GM19043 (cell line): ENCODE measurements at regions not wholly inside any gene's neighbourhood (a gene's known extent, or its start where the extent isn't known, plus 50 kb on each side); places are given as distances from the start of the nearest gene placed in this dataset.
"Not testable (repeated sequence)": the region's sequence is repeated elsewhere in the genome, so short reads cannot be mapped to it uniquely, and the experiment has no call there.

Source experiments
- ATAC-seq: cut with Tn5 transposase; IDR thresholded peaks from one replicate; pipeline ENCODE4 v1.9.1; 2021; ENCODE audit warnings: low read depth; ENCODE audit not compliant: unreplicated experiment

GRCh38 chr10:118963933-118964332, 65.6 kb upstream of the NANOS1 start:
- no peak for ATAC-seq

GRCh38 chr10:118964476-118964875, 65.0 kb upstream of the NANOS1 start:
- not testable (repeated sequence) for ATAC-seq

- ATAC-seq, result no peak
These were observed 64.4 kb upstream of the NANOS1 start for GRCh38 chr10:118965096-118965495.

- no peak for ATAC-seq
These were observed 63.9 kb upstream of the NANOS1 start for GRCh38 chr10:118965645-118966044.

GRCh38 chr10:118966076-118966849, 63.3 kb upstream of the NANOS1 start:
- ATAC-seq, result no peak

GRCh38 chr10:118966850-118967125, 62.7 kb upstream of the NANOS1 start:
- no peak for ATAC-seq

- ATAC-seq, result no peak
These were observed 62.4 kb upstream of the NANOS1 start for GRCh38 chr10:118967160-118967559.

GRCh38 chr10:118968060-118968459, 61.5 kb upstream of the NANOS1 start:
- ATAC-seq, result no peak

GRCh38 chr10:118968482-118968881, 61.0 kb upstream of the NANOS1 start:
- ATAC-seq, result no peak

GRCh38 chr10:118969014-118969413, 60.5 kb upstream of the NANOS1 start:
- no peak for ATAC-seq

- no peak for ATAC-seq
These were observed 58.7 kb upstream of the NANOS1 start for GRCh38 chr10:118970770-118971169.

GRCh38 chr10:118971187-118971586, 58.3 kb upstream of the NANOS1 start:
- no peak for ATAC-seq

GRCh38 chr10:118971876-118972275, 57.6 kb upstream of the NANOS1 start:
- ATAC-seq, result no peak

GRCh38 chr10:118973744-118974143, 55.8 kb upstream of the NANOS1 start:
- no peak for ATAC-seq

- ATAC-seq, result no peak
These were observed 54.6 kb upstream of the NANOS1 start for GRCh38 chr10:118974951-118975350.

GRCh38 chr10:118976219-118976618, 53.3 kb upstream of the NANOS1 start:
- ATAC-seq, result not testable (repeated sequence)

- no peak for ATAC-seq
These were observed 52.4 kb upstream of the NANOS1 start for GRCh38 chr10:118977022-118977599.

- ATAC-seq, result no peak
These were observed 51.7 kb upstream of the NANOS1 start for GRCh38 chr10:118977835-118978234.

GRCh38 chr10:118978316-118978997, 51.1 kb upstream of the NANOS1 start:
- ATAC-seq, result no peak

- no peak for ATAC-seq
These were observed 50.5 kb upstream of the NANOS1 start for GRCh38 chr10:118978998-118979350.

- no peak for ATAC-seq
These were observed 49.9 kb upstream of the NANOS1 start for GRCh38 chr10:118979661-118980060.
